ENCODE measurements at regions not wholly inside any gene's neighbourhood (a gene's known extent, or its start where the extent isn't known, plus 50 kb on each side); places are given as distances from the start of the nearest gene placed in this dataset.

DNA sequence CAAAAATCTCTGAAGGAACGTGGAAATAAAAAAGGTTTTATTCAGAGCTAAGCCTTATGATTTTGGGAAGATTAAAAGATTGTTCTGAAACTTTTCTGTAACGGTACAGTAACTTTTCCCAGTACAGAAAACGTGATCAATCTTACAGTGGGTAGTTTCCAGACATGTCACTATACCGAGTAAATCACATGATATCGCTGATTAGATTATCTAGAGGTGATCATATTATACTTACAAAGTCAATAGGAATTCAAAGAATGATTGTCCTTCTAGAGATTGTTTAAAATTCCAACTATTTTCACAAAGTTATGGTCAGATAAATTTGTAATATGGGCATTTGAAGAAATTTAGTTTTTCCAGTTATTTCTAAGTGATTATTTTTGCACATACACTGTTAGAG lies 736.0 kb upstream of the GRM7 start:
- no peak for DNase-seq

GRCh38 chr3:6125520-6125919 lies 735.4 kb upstream of the GRM7 start:
- DNase-seq, result no peak

- DNase-seq, result no peak
Measured at GRCh38 chr3:6132684-6133432, 728.1 kb upstream of the GRM7 start.

- no peak for DNase-seq
Measured at GRCh38 chr3:6142707-6143106, 718.2 kb upstream of the GRM7 start.

DNA sequence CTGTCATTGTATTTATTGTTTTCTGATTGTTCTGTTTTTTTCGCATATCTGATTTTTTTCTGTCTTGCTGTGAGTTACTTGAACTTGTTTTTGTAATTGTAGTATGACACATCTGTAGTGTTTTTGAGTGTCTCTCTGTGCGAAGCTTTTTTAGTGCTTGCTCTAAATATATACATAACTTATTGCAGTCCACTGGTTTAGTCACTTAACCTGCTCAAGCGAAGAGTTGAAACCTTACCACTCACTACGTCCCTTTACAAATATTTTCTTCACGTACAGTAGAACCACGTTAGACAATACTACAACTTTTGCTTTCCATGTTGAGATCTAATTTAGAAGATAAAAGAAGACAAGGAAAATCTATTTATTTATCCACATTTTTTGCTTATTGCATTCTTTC lies 713.0 kb upstream of the GRM7 start:
- DNase-seq, result no peak

DNA sequence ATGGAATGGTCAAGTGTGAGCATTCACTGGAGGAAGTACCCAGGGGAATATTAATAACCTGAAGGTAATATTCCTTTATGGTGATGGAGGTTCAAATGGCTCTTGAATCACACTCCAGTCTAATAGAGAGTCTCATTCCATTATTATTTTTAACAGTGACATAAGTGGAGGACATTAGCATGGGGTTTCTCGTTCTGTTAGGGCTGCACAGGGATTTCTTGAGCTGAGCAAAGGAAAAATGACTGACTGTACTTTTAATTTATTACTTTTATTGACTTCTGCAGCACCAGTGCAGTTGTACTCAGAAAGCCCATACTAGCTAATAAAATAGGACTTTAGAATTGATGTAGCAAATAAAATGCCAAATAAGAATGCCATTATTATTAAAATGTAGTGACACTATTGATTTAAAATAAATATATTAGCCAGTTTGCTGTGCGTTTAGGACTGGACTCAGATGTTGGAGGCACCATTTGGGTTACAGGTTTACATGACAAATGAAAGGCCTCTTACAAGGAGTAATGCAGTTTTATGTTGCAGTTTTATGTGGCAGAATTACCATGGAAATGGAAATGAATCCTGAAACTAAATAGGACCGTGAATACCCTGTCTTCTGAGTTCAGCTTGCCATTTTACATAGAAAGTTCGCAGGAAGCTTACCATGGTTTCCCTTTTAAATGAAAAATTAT lies 705.1 kb upstream of the GRM7 start:
- no peak for DNase-seq

- no peak for DNase-seq
Measured at GRCh38 chr3:6165951-6166350, 695.0 kb upstream of the GRM7 start.

- no peak for DNase-seq
Measured at GRCh38 chr3:6168256-6168655, 692.7 kb upstream of the GRM7 start.

GRCh38 chr3:6172871-6173642 lies 687.9 kb upstream of the GRM7 start:
- DNase-seq, result no peak

- no peak for DNase-seq
Measured at GRCh38 chr3:6177417-6177816, 683.5 kb upstream of the GRM7 start.

DNA sequence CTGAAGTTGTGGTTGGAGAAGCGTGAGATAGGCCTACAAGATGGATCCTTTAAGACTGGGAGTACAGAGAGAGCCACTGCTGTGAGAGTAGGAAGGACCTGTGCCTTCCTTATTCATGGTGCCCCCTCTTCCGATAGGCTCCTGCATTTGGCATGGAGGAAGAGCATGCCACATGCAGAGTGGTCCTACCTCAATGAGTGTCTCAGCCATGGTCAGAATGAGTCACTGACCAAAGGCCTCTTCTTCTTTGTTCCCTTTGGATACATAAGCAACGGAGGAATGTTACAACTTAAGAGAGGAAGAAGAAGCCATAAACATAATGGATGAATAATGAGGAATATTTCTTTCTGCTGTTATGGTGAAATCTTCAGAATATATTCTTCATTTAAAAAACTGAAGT lies 681.2 kb upstream of the GRM7 start:
- no peak for DNase-seq

GRCh38 chr3:6180171-6180570 lies 680.7 kb upstream of the GRM7 start:
- no peak for DNase-seq

GRCh38 chr3:6182476-6182875 lies 678.4 kb upstream of the GRM7 start:
- DNase-seq, result no peak

DNA sequence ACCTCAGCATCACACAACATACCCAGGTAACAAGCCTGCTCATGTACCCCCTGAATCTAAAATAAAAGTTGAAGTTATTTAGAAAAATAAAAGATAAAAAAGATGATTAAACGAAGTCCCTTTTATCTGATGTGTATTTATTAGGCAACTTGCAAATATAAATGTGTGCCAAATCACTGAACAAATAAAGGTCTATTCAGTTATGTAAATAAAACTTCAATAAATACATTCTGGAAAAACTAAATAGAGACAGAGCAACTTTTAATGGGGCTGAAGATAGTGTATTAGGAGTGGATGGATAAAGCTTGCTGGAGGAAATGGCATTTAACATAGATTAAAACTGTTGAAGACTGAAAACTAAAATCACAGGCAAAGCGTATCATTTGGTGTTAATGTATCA lies 678.0 kb upstream of the GRM7 start:
- DNase-seq, result no peak

GRCh38 chr3:6189384-6189783 lies 671.5 kb upstream of the GRM7 start:
- DNase-seq, result no peak

- DNase-seq, result peak in 1 of 2 donors; percentile 37
Measured at GRCh38 chr3:6204891-6205290, 656.0 kb upstream of the GRM7 start.

DNA sequence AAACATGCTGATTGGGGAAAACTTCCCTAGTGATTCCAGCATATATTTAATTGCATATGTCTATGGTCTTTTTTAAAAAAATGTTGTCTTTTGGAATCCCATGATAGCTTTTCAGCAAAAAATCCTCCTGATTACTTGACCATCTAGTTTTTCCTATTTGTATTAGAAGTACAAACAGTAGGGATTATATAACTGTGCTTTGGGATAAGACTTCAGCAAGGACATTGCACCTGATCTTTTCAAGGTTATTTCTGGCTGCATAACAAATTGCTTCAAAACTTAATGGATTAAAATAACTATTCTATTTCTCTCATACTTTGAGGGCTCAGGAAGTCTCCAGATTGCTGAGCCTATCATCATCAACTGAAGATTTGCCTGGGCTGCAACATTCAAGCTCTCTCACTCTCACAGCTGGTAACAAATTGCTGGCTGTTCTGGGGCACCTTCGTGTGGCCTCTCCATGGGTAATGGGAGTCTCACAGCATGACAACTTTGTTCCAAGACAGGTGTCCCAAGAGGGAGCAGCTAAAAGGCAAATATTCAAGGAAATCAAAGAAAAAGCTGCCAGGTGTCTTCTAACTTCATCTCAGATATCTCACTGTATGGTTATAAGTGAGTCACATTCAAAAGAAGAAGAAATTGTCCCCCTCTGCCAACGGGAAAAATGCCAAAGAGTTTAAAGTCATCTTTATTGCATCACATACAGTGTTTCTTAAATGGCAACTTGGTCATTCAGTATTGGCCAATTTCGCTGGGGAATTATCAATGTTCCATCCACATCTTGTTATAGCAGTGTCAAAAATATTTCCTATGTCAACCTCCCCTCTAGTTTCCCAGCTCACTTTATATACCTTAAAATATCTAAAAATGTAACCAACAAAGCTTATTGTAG lies 644.5 kb upstream of the GRM7 start:
- peak; percentile 46 to 48 for DNase-seq

DNA sequence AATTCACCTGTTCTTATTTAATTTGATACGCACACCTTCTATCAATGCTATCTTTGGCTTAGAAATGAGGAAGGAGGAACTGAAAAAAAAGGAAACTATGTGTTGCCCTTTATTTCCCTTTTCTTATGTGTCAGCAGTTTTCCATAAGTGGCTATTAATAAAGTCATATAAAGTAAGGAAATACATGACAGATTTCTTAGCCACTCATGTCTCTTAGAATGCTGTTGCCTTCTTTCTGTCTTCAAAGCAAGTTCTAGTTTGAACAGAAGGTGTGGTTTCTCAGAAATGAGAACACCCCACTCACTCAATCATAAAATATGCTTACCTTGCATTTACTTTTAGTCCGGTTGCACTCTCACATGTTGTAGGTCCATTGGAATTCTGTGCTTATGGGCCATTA lies 640.5 kb upstream of the GRM7 start:
- peak; percentile 12 to 21 for DNase-seq

GRCh38 chr3:6222069-6222468 lies 638.8 kb upstream of the GRM7 start:
- no peak for DNase-seq

GRCh38 chr3:6223572-6223971 lies 637.3 kb upstream of the GRM7 start:
- no peak for DNase-seq

- no peak for DNase-seq
Measured at GRCh38 chr3:6228958-6229683, 631.8 kb upstream of the GRM7 start.

DNA sequence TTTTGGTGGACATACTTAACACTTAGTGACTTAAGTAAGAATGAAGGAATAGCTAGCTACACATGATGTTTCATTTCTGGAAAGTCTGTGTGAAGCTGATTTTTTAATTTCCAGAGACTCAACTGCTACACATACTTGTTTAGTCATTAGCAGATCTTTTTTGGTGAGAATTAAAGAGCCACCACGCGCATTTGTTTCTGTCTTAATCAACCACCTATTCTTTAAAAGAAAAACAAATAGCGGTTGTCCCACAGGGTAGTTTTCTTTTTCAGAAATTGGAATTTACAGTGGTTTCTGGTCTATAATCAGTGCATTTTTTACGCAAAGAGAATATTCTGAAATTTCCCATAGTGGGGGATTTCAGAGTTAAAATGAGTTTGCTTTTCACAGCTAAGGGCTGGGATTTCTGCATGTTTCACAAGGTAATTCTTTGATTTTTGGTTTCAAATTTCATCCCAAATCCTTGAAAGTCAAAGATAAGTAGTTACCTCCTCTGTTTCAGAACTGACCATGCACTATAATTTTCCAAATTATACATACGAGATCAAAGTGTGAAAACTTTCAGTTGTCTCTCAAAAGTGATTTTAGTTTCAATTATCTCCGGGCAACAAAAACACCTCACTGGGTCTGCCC lies 631.0 kb upstream of the GRM7 start:
- no peak for DNase-seq
